H1 (cell line): ENCODE measurements at regions not wholly inside any gene's neighbourhood (a gene's known extent, or its start where the extent isn't known, plus 50 kb on each side); places are given as distances from the start of the nearest gene placed in this dataset.

ENCODE experiments used
- CTCF ChIA-PET: fragments of 300-600 bp; sonication (Branson Sonifier 250); formaldehyde crosslinking; loops from one replicate; lab custom pipeline; 2021; ENCODE audit not compliant: partially characterized antibody; lab: Charles Lee
- POLR2A ChIA-PET: fragments of 300-600 bp; sonication (Branson Sonifier 250); formaldehyde crosslinking; loops from one replicate; lab custom pipeline; 2021; ENCODE audit warnings: inconsistent platforms; ENCODE audit not compliant: partially characterized antibody; lab: Charles Lee
- DNase-seq, 2 experiments: peaks; one replicate each; pipeline versions ENCODE4 v3.0.0 to v3.0.0-alpha.2; 2010 to 2022; ENCODE audit warnings: low spot score in 2 of 2, low read depth in 1 of 2, mixed read lengths in 1 of 2
- FAIRE-seq: peaks from 2 replicates; lab custom pipeline; 2011; peaks lifted over from hg19 to GRCh38; lab: Jason Lieb, UNC
- H2AFZ ChIP-seq: 2 replicates; pipeline ENCODE4 v1.8.1; 2012; ENCODE audit warnings: low read length, inconsistent platforms
- H2AK5ac ChIP-seq: 2 replicates; pipeline ENCODE4 v1.6.1; 2013; ENCODE audit warnings: low read depth, low read length
- H2BK120ac ChIP-seq: replicated peaks from 2 replicates; pipeline ENCODE3; 2013; ENCODE audit warnings: low read depth, low read length, inconsistent platforms
- H2BK12ac ChIP-seq: 2 replicates; pipeline ENCODE4 v1.6.1; 2013; ENCODE audit warnings: low read depth, low read length
- H2BK15ac ChIP-seq: 2 replicates; pipeline ENCODE4 v1.6.1; 2013; ENCODE audit warnings: low read length
- H2BK20ac ChIP-seq: 2 replicates; pipeline ENCODE4 v1.6.1; 2013; ENCODE audit warnings: low read length
- H2BK5ac ChIP-seq: 2 replicates; pipeline ENCODE4 v1.6.1; 2013; ENCODE audit warnings: low read depth, low read length
- H3K14ac ChIP-seq: 2 replicates; pipeline ENCODE4 v1.6.1; 2013; ENCODE audit warnings: inconsistent platforms; ENCODE audit not compliant: insufficient read length
- H3K18ac ChIP-seq: 2 replicates; pipeline ENCODE4 v1.6.1; 2013; ENCODE audit warnings: low read length; ENCODE audit errors: extremely low read depth
- H3K23ac ChIP-seq: 2 replicates; pipeline ENCODE4 v1.6.1; 2013; ENCODE audit warnings: inconsistent platforms; ENCODE audit not compliant: insufficient read length
- H3K23me2 ChIP-seq: 2 replicates; pipeline ENCODE4 v1.6.1; 2013; ENCODE audit warnings: low read depth, low read length
- H3K27ac ChIP-seq: 2 replicates; pipeline ENCODE4 v1.6.1; 2011; ENCODE audit warnings: low read depth, low read length, inconsistent platforms
- H3K27me3 ChIP-seq, 4 experiments: replicated peaks in 1 of 4; 1 replicate in 1 of 4; 2 replicates in 3 of 4; pipeline versions ENCODE4 v1.6.1 to v1.8.1; 2011 to 2013; ENCODE audit warnings: low read length in 3 of 4, mild to moderate bottlenecking in 3 of 4, inconsistent platforms in 2 of 4, mixed read lengths in 2 of 4, moderate library complexity in 1 of 4; ENCODE audit not compliant: control insufficient read depth in 3 of 4, insufficient read depth in 3 of 4; ENCODE audit errors: extremely low read depth in 1 of 4
- H3K36me3 ChIP-seq, 4 experiments: 2 replicates each; pipeline versions ENCODE4 v1.6.1 to v1.8.1; 2011 to 2013; ENCODE audit warnings: mild to moderate bottlenecking in 4 of 4, low read length in 3 of 4, moderate library complexity in 2 of 4, control low read depth in 1 of 4, inconsistent platforms in 1 of 4; ENCODE audit not compliant: insufficient read depth in 4 of 4, control insufficient read depth in 2 of 4
- H3K4ac ChIP-seq: replicated peaks from 2 replicates; pipeline ENCODE3; 2013; ENCODE audit warnings: low read length, low read depth, mixed read lengths, inconsistent platforms; ENCODE audit not compliant: insufficient read length
- H3K4me1 ChIP-seq, 4 experiments: replicated peaks in 1 of 4; 1 replicate in 1 of 4; 2 replicates in 3 of 4; pipeline versions ENCODE4 v1.6.1 to v1.8.1; 2011 to 2013; ENCODE audit warnings: low read length in 3 of 4, inconsistent platforms in 2 of 4, mixed read lengths in 1 of 4; ENCODE audit not compliant: insufficient read depth in 4 of 4, control insufficient read depth in 3 of 4
- H3K4me2 ChIP-seq, 2 experiments: 2 replicates each; pipeline versions ENCODE4 v1.6.1 to v1.8.1; 2011 to 2013; ENCODE audit warnings: low read depth in 2 of 2, low read length in 2 of 2, control low read depth in 1 of 2, inconsistent platforms in 1 of 2, mild to moderate bottlenecking in 1 of 2; ENCODE audit not compliant: insufficient read depth in 1 of 2
- H3K4me3 ChIP-seq, 4 experiments: fragments of 200-600, 300-600 bp in 1 of 4; sonication (generic), shearing (Covaris generic), sonication (Bioruptor Twin) in 1 of 4; 2 replicates each; pipeline versions ENCODE4 v1.5.1 to v1.8.1; 2011 to 2016; ENCODE audit warnings: low read length in 4 of 4, low read depth in 3 of 4, control low read depth in 2 of 4, inconsistent platforms in 2 of 4, mild to moderate bottlenecking in 2 of 4, mixed read lengths in 1 of 4, moderate library complexity in 1 of 4; ENCODE audit not compliant: insufficient read depth in 2 of 4; ENCODE audit errors: extremely low read depth in 1 of 4
- H3K56ac ChIP-seq: replicated peaks from 2 replicates; pipeline ENCODE3; 2013; ENCODE audit warnings: low read depth, mild to moderate bottlenecking, mixed read lengths, low read length, inconsistent platforms; ENCODE audit not compliant: insufficient read length
- H3K79me1 ChIP-seq: 2 replicates; pipeline ENCODE4 v1.6.1; 2013; ENCODE audit warnings: low read depth, low read length, control low read depth
- H3K79me2 ChIP-seq, 2 experiments: 2 replicates each; pipeline versions ENCODE4 v1.6.1 to v1.8.1; 2012 to 2013; ENCODE audit warnings: low read length in 2 of 2, mild to moderate bottlenecking in 2 of 2, inconsistent platforms in 1 of 2; ENCODE audit not compliant: insufficient read depth in 2 of 2, control insufficient read depth in 1 of 2
- H3K9ac ChIP-seq, 4 experiments: replicated peaks in 1 of 4; 1 replicate in 1 of 4; 2 replicates in 3 of 4; pipeline versions ENCODE4 v1.6.1 to v1.8.1; 2011 to 2013; ENCODE audit warnings: low read depth in 3 of 4, low read length in 3 of 4, control low read depth in 2 of 4, mild to moderate bottlenecking in 2 of 4, moderate library complexity in 2 of 4, inconsistent platforms in 1 of 4; ENCODE audit errors: extremely low read depth in 1 of 4
- H3K9me3 ChIP-seq, 2 experiments: 2 replicates each; pipeline versions ENCODE4 v1.6.1 to v1.8.1; 2012 to 2013; ENCODE audit warnings: mild to moderate bottlenecking in 2 of 2, moderate library complexity in 2 of 2, control low read depth in 1 of 2, inconsistent platforms in 1 of 2, low read depth in 1 of 2, low read length in 1 of 2, mixed read lengths in 1 of 2; ENCODE audit not compliant: insufficient read depth in 2 of 2
- H4K20me1 ChIP-seq, 2 experiments: replicated peaks in 1 of 2; 2 replicates each; pipeline versions ENCODE3 to v1.8.1; 2011 to 2013; ENCODE audit warnings: inconsistent platforms in 2 of 2, low read length in 2 of 2, mild to moderate bottlenecking in 1 of 2; ENCODE audit not compliant: insufficient read depth in 2 of 2, control insufficient read depth in 1 of 2
- H4K5ac ChIP-seq: 2 replicates; pipeline ENCODE4 v1.6.1; 2013; ENCODE audit warnings: low read length, low read depth, mixed read lengths, inconsistent platforms; ENCODE audit not compliant: insufficient read length
- H4K8ac ChIP-seq: 2 replicates; pipeline ENCODE4 v1.8.0; 2013; ENCODE audit warnings: mild to moderate bottlenecking, moderate library complexity, low read length, inconsistent platforms; ENCODE audit not compliant: insufficient read depth; ENCODE audit errors: extremely low read depth
- H4K91ac ChIP-seq: replicated peaks from 2 replicates; pipeline ENCODE3; 2013; ENCODE audit warnings: low read length, mixed read lengths, inconsistent platforms; ENCODE audit not compliant: insufficient read length
- BACH1 ChIP-seq: IDR thresholded peaks from 2 replicates; pipeline ENCODE4 v1.6.1; 2012; ENCODE audit warnings: low read length, improper control_type of control experiment
- BCL11A ChIP-seq, 2 experiments: IDR thresholded peaks; one replicate each; pipeline ENCODE4 v1.6.1; 2011; ENCODE audit warnings: low read depth in 2 of 2, low read length in 2 of 2, mild to moderate bottlenecking in 2 of 2
- FOSL1 ChIP-seq: IDR thresholded peaks from 2 replicates; pipeline ENCODE4 v1.6.1; 2011; ENCODE audit warnings: mild to moderate bottlenecking, low read depth, low read length, moderate library complexity; ENCODE audit not compliant: insufficient read depth
- HDAC2 ChIP-seq, 2 experiments: fragments of 300-600 bp in 1 of 2; sonication (generic) in 1 of 2; IDR thresholded peaks; 2 replicates each; pipeline ENCODE4 v1.6.1; 2011 to 2012; ENCODE audit warnings: low read depth in 2 of 2, low read length in 2 of 2, mild to moderate bottlenecking in 2 of 2, moderate library complexity in 2 of 2, borderline replicate concordance in 1 of 2, inconsistent platforms in 1 of 2
- JUN ChIP-seq: IDR thresholded peaks from 2 replicates; pipeline ENCODE4 v1.6.1; 2011; ENCODE audit warnings: low read depth, mild to moderate bottlenecking, improper control_type of control experiment, low read length
- NANOG ChIP-seq: IDR thresholded peaks from 2 replicates; pipeline ENCODE4 v1.6.1; 2011; ENCODE audit warnings: low read length, low read depth, mild to moderate bottlenecking, inconsistent platforms; ENCODE audit not compliant: insufficient read depth, poor library complexity, severe bottlenecking
- RAD21 ChIP-seq, 2 experiments: IDR thresholded peaks in 1 of 2; conservative IDR thresholded peaks in 1 of 2; 2 replicates each; pipeline ENCODE4 v1.6.1; 2011; ENCODE audit warnings: low read depth in 2 of 2, low read length in 2 of 2, improper control_type of control experiment in 1 of 2, inconsistent platforms in 1 of 2, mild to moderate bottlenecking in 1 of 2, moderate library complexity in 1 of 2
- RBBP5 ChIP-seq: IDR thresholded peaks from 2 replicates; pipeline ENCODE4 v1.7.1; 2012; ENCODE audit warnings: low read depth, mild to moderate bottlenecking, inconsistent platforms, low read length, moderate library complexity, borderline replicate concordance
- SP2 ChIP-seq: IDR thresholded peaks from 2 replicates; pipeline ENCODE4 v1.6.1; 2012; ENCODE audit warnings: mild to moderate bottlenecking, low read length, inconsistent platforms
- TAF7 ChIP-seq: optimal IDR thresholded peaks from 2 replicates; pipeline ENCODE3; 2011; ENCODE audit warnings: low read depth, mild to moderate bottlenecking, inconsistent platforms, low read length, moderate library complexity, borderline replicate concordance
- TEAD4 ChIP-seq: IDR thresholded peaks from 2 replicates; pipeline ENCODE4 v1.6.1; 2012; ENCODE audit warnings: low read depth, low read length, inconsistent platforms, mixed read lengths
- WGBS, 2 experiments: shearing (Covaris generic) in 1 of 2; methylation state at CpG; one replicate each; pipeline versions ENCODE4 v1.1.6 to v1.1.7; 2013 to 2015; ENCODE audit warnings: low lambda C conversion rate in 2 of 2, mixed read lengths in 2 of 2, inconsistent platforms in 1 of 2, low coverage in 1 of 2, missing lambda C conversion rate in 1 of 2; ENCODE audit not compliant: insufficient replicate concordance in 2 of 2, insufficient coverage in 1 of 2, insufficient read length in 1 of 2; ENCODE audit errors: extremely low coverage in 1 of 2, missing lambda C conversion rate in 1 of 2; 5-methylcytosine and 5-hydroxymethylcytosine counted together

GRCh38 chr10:78392197-78392596 is 358.5 kb downstream of the RPS24 start:
- Histone ChIP-seq H3K27ac (no peak overlapping the region), H3K4me3 (no peak overlapping the region), H2BK120ac (no peak overlapping the region), H3K36me3 (no peaks in the 10 kb centered on the region), H4K8ac (no peak overlapping the region), H4K91ac (no peak overlapping the region), H3K79me1 (no peaks in the 10 kb centered on the region), H3K79me2 (no peaks in the 10 kb centered on the region), H2AFZ (no peak overlapping the region), H3K4me1 (peaks cover 0 to 2% (median 1%) of the 10 kb centered on the region in 4 experiments; a peak in 2 of 7 replicates), H2AK5ac (no peak overlapping the region), H3K9me3 (no peaks in the 10 kb centered on the region), H3K14ac (no peak overlapping the region), H3K27me3 (peaks cover 0 to 2% (median 0%) of the 10 kb centered on the region in 4 experiments; a peak in 1 of 7 replicates), H4K5ac (no peak overlapping the region), H2BK5ac (no peak overlapping the region), H3K23me2 (no peaks in the 10 kb centered on the region; the same call in 1 of the 2 replicates), H3K23ac (no peak overlapping the region), H3K18ac (no peak overlapping the region), H2BK12ac (no peak overlapping the region), H3K56ac (no peak overlapping the region), H2BK20ac (no peak overlapping the region), H2BK15ac (no peak overlapping the region), H3K9ac (no peak overlapping the region), H4K20me1 (no peaks in the 10 kb centered on the region), H3K4ac (no peak overlapping the region), H3K4me2 (no peak overlapping the region)
- ChIA-PET CTCF (no interaction called here), POLR2A (no interaction called here)
- FAIRE-seq: no peak
- DNase-seq: no peak
- 100% methylated on average over 2 of the region's 2 CpGs; no CpG with 5 or more reads in 1 of the 2 experiments for WGBS, 2 experiments
- no peak for TF ChIP-seq BCL11A (IDR thresholded peaks at IDR 0.05; ENCODE audit: low read depth in 2 of 2, low read length in 2 of 2)
- TF ChIP-seq TAF7: no peak
- no peak for TF ChIP-seq RBBP5
- TF ChIP-seq TEAD4: no peak
- TF ChIP-seq NANOG: no peak
- TF ChIP-seq SP2: no peak
- no peak for TF ChIP-seq JUN
- TF ChIP-seq HDAC2 (IDR thresholded peaks at IDR 0.05; ENCODE audit: borderline replicate concordance in 1 of 2, low read depth in 2 of 2, low read length in 2 of 2): no peak
- no peak for TF ChIP-seq RAD21 (IDR thresholded peaks at IDR 0.05 in 1 of 2, conservative IDR thresholded peaks at IDR 0.05 in 1 of 2; ENCODE audit: low read depth in 2 of 2, low read length in 2 of 2)
- no peak for TF ChIP-seq BACH1
- TF ChIP-seq FOSL1: no peak
